ENCODE measurements at regions not wholly inside any gene's neighbourhood (a gene's known extent, or its start where the extent isn't known, plus 50 kb on each side); places are given as distances from the start of the nearest gene placed in this dataset.

DNA sequence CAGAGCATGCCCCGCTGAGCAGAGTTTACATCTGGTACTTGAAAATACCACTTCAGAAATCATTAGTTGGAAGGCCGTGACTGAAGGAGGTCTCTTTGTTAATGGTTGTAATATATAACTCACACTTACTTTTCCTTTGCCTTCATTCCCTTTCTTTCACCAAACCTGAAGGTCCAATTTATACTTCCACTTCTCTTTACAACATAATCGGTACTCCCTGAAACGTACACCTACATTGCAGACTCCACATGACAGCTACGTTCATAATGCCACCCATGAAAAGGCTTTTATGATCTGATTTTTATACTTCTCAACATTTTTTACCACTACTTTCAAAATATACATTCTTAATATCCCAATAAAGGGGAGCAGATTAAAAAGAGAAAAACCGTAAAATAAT, 298.7 kb downstream of the C4orf33 start:
- H3K4me1 ChIP-seq (ENCODE audit: control insufficient read depth, insufficient read depth, low read length): no peaks in the 10 kb centered on the region
- H3K27me3 ChIP-seq (ENCODE audit: control insufficient read depth, insufficient read depth, low read length): no peaks in the 10 kb centered on the region
- 50% methylated on average over 1 of the region's 6 CpGs for WGBS (ENCODE audit: insufficient coverage, low lambda C conversion rate)
- DNase-seq: no peak
- no peaks in the 10 kb centered on the region for H3K9me3 ChIP-seq (ENCODE audit: control insufficient read depth, low read depth, low read length)
- H3K36me3 ChIP-seq (ENCODE audit: control insufficient read depth, insufficient read depth, low read length): no peaks in the 10 kb centered on the region
- H3K4me3 ChIP-seq (ENCODE audit: low read length): no peak overlapping the region
- H3K27ac ChIP-seq (ENCODE audit: low read length): no peak overlapping the region

DNA sequence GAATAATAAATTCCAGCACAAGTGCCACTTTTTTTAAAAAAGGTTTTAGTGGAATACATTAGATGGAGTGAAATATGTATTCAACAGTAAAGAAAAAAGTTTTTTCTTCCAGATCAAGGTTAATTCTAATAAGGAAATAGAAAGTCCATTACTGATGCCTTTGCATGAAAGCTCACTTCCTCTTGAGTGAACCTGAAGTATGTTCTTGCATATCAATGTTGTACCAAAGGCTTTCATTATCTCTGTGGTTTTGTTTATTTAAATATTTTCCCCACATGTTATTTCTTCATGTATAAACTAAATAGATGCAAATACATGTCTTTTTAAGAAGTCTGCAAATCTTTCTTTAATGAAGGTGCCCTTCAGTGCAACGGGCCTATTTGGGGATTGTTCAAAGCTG, 307.9 kb downstream of the C4orf33 start:
- Histone ChIP-seq H3K36me3 (ENCODE audit: control insufficient read depth, insufficient read depth, low read length) (no peaks in the 10 kb centered on the region), H3K27ac (ENCODE audit: low read length) (no peak overlapping the region), H3K4me3 (ENCODE audit: low read length) (no peak overlapping the region), H3K4me1 (ENCODE audit: control insufficient read depth, insufficient read depth, low read length) (no peaks in the 10 kb centered on the region), H3K9me3 (ENCODE audit: control insufficient read depth, low read depth, low read length) (no peaks in the 10 kb centered on the region), H3K27me3 (ENCODE audit: control insufficient read depth, insufficient read depth, low read length) (no peaks in the 10 kb centered on the region)
- DNase-seq: no peak
- 100% methylated on average over 1 of the region's 1 CpG for WGBS (ENCODE audit: insufficient coverage, low lambda C conversion rate)

DNA sequence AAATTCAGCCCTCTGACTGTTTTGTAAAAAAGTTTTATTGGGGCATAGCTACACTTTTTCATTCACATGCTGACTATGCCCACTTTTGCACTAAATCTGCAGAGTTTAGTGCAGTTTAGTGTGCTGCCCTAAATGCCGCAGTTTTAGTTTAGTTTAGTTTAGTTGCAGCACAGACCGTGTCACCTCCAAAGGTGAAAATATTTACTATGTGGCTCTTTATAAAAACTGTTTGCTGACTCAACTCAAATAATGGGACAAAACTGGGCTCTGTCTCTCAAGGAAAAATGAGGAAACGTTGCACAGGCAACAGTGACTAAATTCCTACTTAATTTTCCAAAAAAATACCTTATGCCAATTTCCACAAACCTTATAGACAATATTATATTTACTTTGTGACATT, 314.2 kb downstream of the C4orf33 start:
- Histone ChIP-seq H3K9me3 (ENCODE audit: control insufficient read depth, low read depth, low read length) (no peaks in the 10 kb centered on the region), H3K36me3 (ENCODE audit: control insufficient read depth, insufficient read depth, low read length) (no peaks in the 10 kb centered on the region), H3K4me1 (ENCODE audit: control insufficient read depth, insufficient read depth, low read length) (no peaks in the 10 kb centered on the region), H3K27ac (ENCODE audit: low read length) (no peak overlapping the region), H3K27me3 (ENCODE audit: control insufficient read depth, insufficient read depth, low read length) (no peaks in the 10 kb centered on the region), H3K4me3 (ENCODE audit: low read length) (no peak overlapping the region)
- no peak for DNase-seq
- no CpG with 5 or more reads among the region's 3 CpGs for WGBS (ENCODE audit: insufficient coverage, low lambda C conversion rate)

DNA sequence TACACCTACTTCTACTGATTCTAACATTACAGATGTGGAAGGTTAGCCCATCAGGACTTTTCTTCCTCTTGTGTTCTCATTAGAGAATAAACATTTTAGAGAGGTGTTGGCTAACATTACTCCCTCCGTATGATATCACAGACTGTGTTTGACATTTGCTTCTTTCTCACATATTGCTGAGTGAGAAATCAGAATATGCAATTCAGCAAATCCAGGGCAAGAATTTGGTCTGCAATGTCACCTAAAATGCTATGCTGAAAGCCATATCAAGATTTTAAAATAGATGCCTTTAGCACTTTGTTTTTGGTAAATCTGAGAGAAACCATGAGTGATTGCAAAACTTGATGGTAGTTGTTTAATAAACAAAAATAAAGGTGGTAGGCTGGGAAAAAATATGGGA, 319.1 kb downstream of the C4orf33 start:
- no peaks in the 10 kb centered on the region for H3K36me3 ChIP-seq (ENCODE audit: control insufficient read depth, insufficient read depth, low read length)
- H3K4me1 ChIP-seq (ENCODE audit: control insufficient read depth, insufficient read depth, low read length): no peaks in the 10 kb centered on the region
- H3K27ac ChIP-seq (ENCODE audit: low read length): no peak overlapping the region
- no peaks in the 10 kb centered on the region for H3K27me3 ChIP-seq (ENCODE audit: control insufficient read depth, insufficient read depth, low read length)
- no CpG with 5 or more reads among the region's 1 CpG for WGBS (ENCODE audit: insufficient coverage, low lambda C conversion rate)
- no peaks in the 10 kb centered on the region for H3K9me3 ChIP-seq (ENCODE audit: control insufficient read depth, low read depth, low read length)
- no peak for DNase-seq
- H3K4me3 ChIP-seq (ENCODE audit: low read length): no peak overlapping the region

DNA sequence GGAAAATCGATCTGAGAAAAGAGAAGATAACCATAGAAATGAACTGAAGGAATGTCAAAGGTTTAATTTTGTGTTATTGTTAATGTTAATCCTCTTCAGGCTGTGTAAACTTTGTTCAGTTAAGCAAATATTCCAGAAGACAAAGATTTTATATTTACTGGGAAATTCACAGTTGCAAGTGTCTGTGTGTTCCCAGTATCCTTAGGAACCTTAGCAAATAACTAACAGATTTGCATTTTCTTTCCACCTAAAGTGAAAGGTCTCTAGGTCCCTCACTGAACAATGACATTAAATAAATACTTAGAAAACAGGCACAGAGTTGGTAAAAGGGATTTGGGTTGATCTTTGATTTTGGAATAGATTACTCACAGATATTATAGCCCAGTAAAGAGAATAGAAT, 324.7 kb downstream of the C4orf33 start:
- no peaks in the 10 kb centered on the region for H3K4me1 ChIP-seq (ENCODE audit: control insufficient read depth, insufficient read depth, low read length)
- WGBS (ENCODE audit: insufficient coverage, low lambda C conversion rate): 20% methylated on average over 1 of the region's 1 CpG

DNA sequence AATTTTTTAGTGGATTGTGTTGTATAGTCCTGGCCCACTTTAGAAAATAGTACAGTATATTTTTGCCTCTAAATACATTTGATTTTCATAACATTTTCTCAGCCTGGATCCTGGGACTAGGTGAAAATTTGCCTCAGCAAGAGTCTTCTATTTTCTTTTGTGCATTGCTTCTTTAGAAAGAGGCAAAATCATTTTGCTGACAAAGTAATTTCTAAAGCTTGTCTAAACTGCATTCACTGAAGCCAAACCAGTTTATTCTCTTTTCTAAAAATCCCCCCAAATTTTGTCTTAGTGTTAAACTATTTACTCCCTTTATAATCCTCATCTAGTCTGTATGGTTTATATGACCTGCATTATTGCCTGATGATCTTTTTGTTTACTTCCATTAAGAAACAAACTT, 326.3 kb downstream of the C4orf33 start:
- no peaks in the 10 kb centered on the region for H3K4me1 ChIP-seq (ENCODE audit: control insufficient read depth, insufficient read depth, low read length)
- no peak overlapping the region for H3K4me3 ChIP-seq (ENCODE audit: low read length)
- H3K36me3 ChIP-seq (ENCODE audit: control insufficient read depth, insufficient read depth, low read length): no peaks in the 10 kb centered on the region
- no peaks in the 10 kb centered on the region for H3K9me3 ChIP-seq (ENCODE audit: control insufficient read depth, low read depth, low read length)
- H3K27ac ChIP-seq (ENCODE audit: low read length): no peak overlapping the region
- no peaks in the 10 kb centered on the region for H3K27me3 ChIP-seq (ENCODE audit: control insufficient read depth, insufficient read depth, low read length)
- no peak for DNase-seq

More for the DNA sequence above, 324.7 kb downstream of the C4orf33 start:
- Histone ChIP-seq H3K27ac (ENCODE audit: low read length) (no peak overlapping the region), H3K36me3 (ENCODE audit: control insufficient read depth, insufficient read depth, low read length) (no peaks in the 10 kb centered on the region), H3K27me3 (ENCODE audit: control insufficient read depth, insufficient read depth, low read length) (no peaks in the 10 kb centered on the region), H3K9me3 (ENCODE audit: control insufficient read depth, low read depth, low read length) (no peaks in the 10 kb centered on the region), H3K4me3 (ENCODE audit: low read length) (no peak overlapping the region)
- DNase-seq: no peak

DNA sequence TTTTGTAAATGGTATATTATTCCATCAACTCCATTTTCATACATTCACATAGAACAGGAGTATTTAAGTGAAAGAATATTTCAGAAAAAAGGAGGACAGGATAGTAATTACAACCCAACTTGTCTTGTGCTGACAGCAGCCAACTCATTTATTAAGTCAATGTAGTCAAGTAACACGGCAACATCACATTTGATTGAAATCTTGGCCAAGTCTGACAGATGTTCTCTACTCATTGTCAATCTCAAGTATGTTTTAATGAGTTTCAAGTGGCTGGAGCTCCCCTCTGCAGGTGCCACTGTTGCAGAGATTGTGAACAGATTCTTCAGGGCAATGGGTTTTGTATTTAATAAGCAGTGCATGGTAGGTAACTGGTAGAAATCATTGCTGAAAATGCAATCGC, 332.5 kb downstream of the C4orf33 start:
- no peaks in the 10 kb centered on the region for H3K27me3 ChIP-seq (ENCODE audit: control insufficient read depth, insufficient read depth, low read length)
- H3K9me3 ChIP-seq (ENCODE audit: control insufficient read depth, low read depth, low read length): no peaks in the 10 kb centered on the region
- no CpG with 5 or more reads among the region's 2 CpGs for WGBS (ENCODE audit: insufficient coverage, low lambda C conversion rate)
- no peaks in the 10 kb centered on the region for H3K36me3 ChIP-seq (ENCODE audit: control insufficient read depth, insufficient read depth, low read length)
- H3K4me3 ChIP-seq (ENCODE audit: low read length): no peak overlapping the region
- no peak for DNase-seq
- no peaks in the 10 kb centered on the region for H3K4me1 ChIP-seq (ENCODE audit: control insufficient read depth, insufficient read depth, low read length)
- H3K27ac ChIP-seq (ENCODE audit: low read length): no peak overlapping the region

DNA sequence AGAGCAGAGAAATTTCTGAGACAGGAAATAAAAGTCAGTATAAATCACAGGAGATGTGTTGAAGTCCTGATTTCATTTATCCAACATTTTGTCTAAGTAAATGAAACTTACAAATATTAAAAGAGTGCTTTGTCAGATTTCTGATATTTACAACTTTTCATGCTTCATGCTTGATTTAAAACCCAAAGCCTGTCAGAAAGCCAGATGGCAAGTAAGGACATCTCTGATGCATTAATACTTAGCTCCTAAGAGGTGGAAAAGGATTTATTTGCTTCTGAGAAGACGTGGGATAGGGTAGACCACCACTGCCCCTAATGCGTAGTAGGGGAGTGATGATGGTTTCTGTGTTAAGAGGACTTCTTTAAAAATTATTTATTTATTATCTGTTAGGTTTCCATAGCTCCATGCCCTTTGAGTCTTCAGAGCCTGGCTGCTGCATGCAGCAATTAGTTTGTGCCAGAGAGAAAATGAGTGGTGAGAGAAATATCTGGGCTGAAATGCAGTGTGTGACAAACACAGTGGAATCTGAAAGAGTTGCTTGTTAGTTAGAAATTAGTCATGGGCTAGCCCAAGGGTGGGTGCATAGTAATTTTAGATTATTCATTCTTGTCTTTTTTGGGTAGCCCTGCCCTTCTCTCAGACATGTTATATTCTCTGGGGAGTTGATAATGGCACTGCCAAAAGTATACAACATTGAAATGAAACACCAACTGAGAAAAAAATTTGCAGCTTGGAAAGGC, 333.8 kb downstream of the C4orf33 start:
- Histone ChIP-seq H3K4me1 (ENCODE audit: control insufficient read depth, insufficient read depth, low read length) (no peaks in the 10 kb centered on the region), H3K9me3 (ENCODE audit: control insufficient read depth, low read depth, low read length) (no peaks in the 10 kb centered on the region), H3K36me3 (ENCODE audit: control insufficient read depth, insufficient read depth, low read length) (no peaks in the 10 kb centered on the region), H3K27me3 (ENCODE audit: control insufficient read depth, insufficient read depth, low read length) (no peaks in the 10 kb centered on the region), H3K27ac (ENCODE audit: low read length) (no peak overlapping the region), H3K4me3 (ENCODE audit: low read length) (no peak overlapping the region)
- WGBS (ENCODE audit: insufficient coverage, low lambda C conversion rate): no CpG with 5 or more reads among the region's 2 CpGs
- DNase-seq: no peak

DNA sequence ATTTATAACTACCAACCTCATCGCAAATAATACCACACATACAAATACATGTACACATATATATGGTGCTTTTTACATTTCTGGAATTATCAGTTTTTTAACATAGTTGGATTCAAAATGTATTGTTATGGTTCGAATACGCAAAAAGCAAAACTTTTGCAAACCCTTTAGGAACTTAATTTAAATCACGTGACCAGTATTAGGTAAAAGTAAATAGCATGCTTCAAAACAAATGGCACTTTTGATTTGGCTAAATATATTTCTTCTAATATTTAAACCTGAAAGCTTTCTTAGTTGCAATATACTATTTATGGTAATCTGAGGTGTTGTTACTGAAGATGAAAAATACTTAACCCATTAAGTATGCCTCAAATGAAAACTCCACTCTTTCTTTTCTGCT, 341.4 kb downstream of the C4orf33 start:
- H3K36me3 ChIP-seq (ENCODE audit: control insufficient read depth, insufficient read depth, low read length): no peaks in the 10 kb centered on the region
- H3K4me3 ChIP-seq (ENCODE audit: low read length): no peak overlapping the region
- H3K27me3 ChIP-seq (ENCODE audit: control insufficient read depth, insufficient read depth, low read length): no peaks in the 10 kb centered on the region
- H3K9me3 ChIP-seq (ENCODE audit: control insufficient read depth, low read depth, low read length): no peaks in the 10 kb centered on the region
- no peaks in the 10 kb centered on the region for H3K4me1 ChIP-seq (ENCODE audit: control insufficient read depth, insufficient read depth, low read length)
- no peak for DNase-seq
- no peak overlapping the region for H3K27ac ChIP-seq (ENCODE audit: low read length)
- 100% methylated on average over 2 of the region's 4 CpGs for WGBS (ENCODE audit: insufficient coverage, low lambda C conversion rate)

DNA sequence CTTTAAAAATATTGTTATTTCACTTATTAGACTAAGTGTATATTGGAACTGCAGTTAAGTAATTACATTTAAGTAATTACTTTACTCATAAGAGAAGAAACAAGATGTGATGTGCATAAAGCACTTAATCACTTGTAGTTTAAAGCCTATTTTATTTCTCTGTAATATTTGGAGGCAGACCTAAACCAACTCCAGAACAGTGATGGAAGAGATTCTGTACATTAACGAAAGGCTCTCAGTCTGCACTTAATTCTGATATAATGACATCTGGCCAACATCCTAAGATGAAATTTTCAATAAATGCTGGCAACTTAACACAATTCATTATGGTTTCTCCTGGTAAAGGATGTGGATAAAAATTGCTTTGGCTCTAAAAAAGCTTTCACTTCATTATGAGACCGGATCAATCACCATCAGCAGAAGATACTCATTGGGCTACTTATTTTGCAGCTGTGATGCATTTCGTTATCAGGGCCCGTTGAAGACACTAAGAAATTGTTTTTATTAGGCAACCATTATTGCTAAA, 342.6 kb downstream of the C4orf33 start:
- H3K4me1 ChIP-seq (ENCODE audit: control insufficient read depth, insufficient read depth, low read length): no peaks in the 10 kb centered on the region
- DNase-seq: no peak
- no peaks in the 10 kb centered on the region for H3K9me3 ChIP-seq (ENCODE audit: control insufficient read depth, low read depth, low read length)
- H3K27me3 ChIP-seq (ENCODE audit: control insufficient read depth, insufficient read depth, low read length): no peaks in the 10 kb centered on the region
- H3K36me3 ChIP-seq (ENCODE audit: control insufficient read depth, insufficient read depth, low read length): no peaks in the 10 kb centered on the region
- no peak overlapping the region for H3K4me3 ChIP-seq (ENCODE audit: low read length)
- H3K27ac ChIP-seq (ENCODE audit: low read length): no peak overlapping the region
- WGBS (ENCODE audit: insufficient coverage, low lambda C conversion rate): 78% methylated on average over 3 of the region's 4 CpGs

DNA sequence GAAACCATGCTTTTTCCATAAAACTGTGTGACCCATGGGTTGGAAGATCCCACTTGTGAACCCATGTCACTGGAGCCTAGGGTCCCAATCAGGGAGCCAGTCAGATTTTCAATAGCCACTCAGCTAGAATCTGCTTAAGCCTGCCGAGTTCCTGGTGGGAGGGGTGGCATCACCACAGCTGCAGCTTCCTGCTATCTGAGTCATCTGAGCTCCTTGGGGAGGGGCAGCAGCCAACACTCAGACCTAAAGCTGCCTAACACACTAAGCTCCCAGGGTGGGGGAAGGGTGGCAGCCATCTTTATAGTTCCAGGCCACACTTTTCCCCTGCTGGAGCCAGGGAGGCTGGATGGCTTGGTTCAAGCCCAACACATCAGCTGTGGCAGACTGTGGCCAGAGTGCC, 350.1 kb downstream of the C4orf33 start:
- Histone ChIP-seq H3K27ac (ENCODE audit: low read length) (no peak overlapping the region), H3K9me3 (ENCODE audit: control insufficient read depth, low read depth, low read length) (no peaks in the 10 kb centered on the region), H3K4me1 (ENCODE audit: control insufficient read depth, insufficient read depth, low read length) (no peaks in the 10 kb centered on the region), H3K4me3 (ENCODE audit: low read length) (no peak overlapping the region), H3K36me3 (ENCODE audit: control insufficient read depth, insufficient read depth, low read length) (no peaks in the 10 kb centered on the region), H3K27me3 (ENCODE audit: control insufficient read depth, insufficient read depth, low read length) (no peaks in the 10 kb centered on the region)
- WGBS (ENCODE audit: insufficient coverage, low lambda C conversion rate): no CpG with 5 or more reads among the region's 1 CpG
- no peak for DNase-seq
